ENCODE measurements at regions not wholly inside any gene's neighbourhood (a gene's known extent, or its start where the extent isn't known, plus 50 kb on each side); places are given as distances from the start of the nearest gene placed in this dataset.

DNA sequence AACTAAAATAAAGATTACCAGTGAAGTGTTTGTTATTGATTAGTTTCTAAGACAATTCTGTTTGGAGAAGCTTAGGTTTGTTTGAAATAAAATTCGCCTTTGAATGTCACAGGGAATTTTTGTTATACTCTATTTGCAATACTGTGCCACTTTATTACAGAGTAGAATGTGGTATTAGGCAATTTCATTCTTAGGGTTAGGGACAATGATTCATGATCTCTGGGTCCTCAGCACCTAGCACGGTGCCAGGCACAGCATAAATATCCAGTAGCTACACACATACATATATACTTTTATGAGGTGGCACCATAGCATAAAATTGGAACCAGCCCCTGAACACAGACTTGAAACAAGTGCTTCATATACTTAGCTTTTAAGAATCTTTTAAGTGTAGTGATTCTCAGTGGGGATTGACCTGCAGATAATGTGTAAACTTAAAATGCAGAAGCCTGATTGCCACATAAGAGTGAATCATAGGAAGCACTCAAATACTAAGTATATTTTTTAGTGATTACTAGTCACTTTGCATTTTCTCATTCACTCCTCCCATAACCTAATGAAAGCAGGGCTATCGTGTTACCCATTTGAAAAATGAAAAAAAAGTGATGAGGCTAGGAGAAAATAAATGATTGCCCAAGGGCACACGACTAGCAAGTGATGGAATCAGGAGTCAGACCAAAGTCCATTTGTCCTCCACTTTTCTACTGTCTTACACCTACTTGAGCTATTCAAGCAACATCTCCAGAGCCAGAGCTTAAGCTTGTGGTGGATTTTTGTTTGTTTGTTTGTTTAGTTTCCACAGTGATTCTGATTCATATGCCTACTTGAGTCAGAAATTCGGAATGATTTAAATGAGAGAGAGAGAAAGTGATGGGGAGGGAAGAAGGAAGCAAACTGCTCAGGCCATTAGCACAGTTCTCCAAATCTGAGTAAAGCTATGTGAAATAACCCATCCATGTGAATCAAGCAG lies 366.0 kb upstream of the FGF13 start:
- TF ChIP-seq, protein P1, sequence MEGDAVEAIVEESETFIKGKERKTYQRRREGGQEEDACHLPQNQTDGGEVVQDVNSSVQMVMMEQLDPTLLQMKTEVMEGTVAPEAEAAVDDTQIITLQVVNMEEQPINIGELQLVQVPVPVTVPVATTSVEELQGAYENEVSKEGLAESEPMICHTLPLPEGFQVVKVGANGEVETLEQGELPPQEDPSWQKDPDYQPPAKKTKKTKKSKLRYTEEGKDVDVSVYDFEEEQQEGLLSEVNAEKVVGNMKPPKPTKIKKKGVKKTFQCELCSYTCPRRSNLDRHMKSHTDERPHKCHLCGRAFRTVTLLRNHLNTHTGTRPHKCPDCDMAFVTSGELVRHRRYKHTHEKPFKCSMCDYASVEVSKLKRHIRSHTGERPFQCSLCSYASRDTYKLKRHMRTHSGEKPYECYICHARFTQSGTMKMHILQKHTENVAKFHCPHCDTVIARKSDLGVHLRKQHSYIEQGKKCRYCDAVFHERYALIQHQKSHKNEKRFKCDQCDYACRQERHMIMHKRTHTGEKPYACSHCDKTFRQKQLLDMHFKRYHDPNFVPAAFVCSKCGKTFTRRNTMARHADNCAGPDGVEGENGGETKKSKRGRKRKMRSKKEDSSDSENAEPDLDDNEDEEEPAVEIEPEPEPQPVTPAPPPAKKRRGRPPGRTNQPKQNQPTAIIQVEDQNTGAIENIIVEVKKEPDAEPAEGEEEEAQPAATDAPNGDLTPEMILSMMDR (conservative IDR thresholded peaks at IDR 0.05; ENCODE audit: low read depth, low read length) = no peak
- TF ChIP-seq EZH2phosphoT487 (IDR thresholded peaks at IDR 0.05; ENCODE audit: borderline replicate concordance, low read length) (no peak), EZH2 (IDR thresholded peaks at IDR 0.05; ENCODE audit: low read length, unreplicated experiment) (no peak)
